Activated CD8-positive, alpha-beta T cell treated with anti-CD3 and anti-CD28 coated beads for 36 hours (primary cell): ENCODE measurements at regions not wholly inside any gene's neighbourhood (a gene's known extent, or its start where the extent isn't known, plus 50 kb on each side); places are given as distances from the start of the nearest gene placed in this dataset.

ENCODE experiments used
- ATAC-seq: fragments of 200-7000 bp; cut with Tn5 transposase; one replicate; pipeline ENCODE4 v1.10.0; 2021; ENCODE audit warnings: mild to moderate bottlenecking, moderate library complexity
- CTCF ChIA-PET: fragments of 350-600 bp; sonication (Branson Sonifier 250); formaldehyde crosslinking; loops from one replicate; lab custom pipeline; 2021; ENCODE audit warnings: antibody characterized with exemption; lab: Charles Lee
- POLR2A ChIA-PET: fragments of 350-600 bp; sonication (Branson Sonifier 250); formaldehyde crosslinking; loops from one replicate; lab custom pipeline; 2021; ENCODE audit warnings: antibody characterized with exemption; lab: Charles Lee
- DNase-seq: peaks from one replicate; pipeline ENCODE4 v3.0.0-alpha.2; 2020
- H3K27ac Mint-ChIP-seq: one replicate; pipeline ENCODE4 v1.8.0; 2021; ENCODE audit warnings: mild to moderate bottlenecking, mixed read lengths
- H3K27me3 Mint-ChIP-seq: one replicate; pipeline ENCODE4 v1.8.0; 2021; ENCODE audit warnings: mixed read lengths
- H3K36me3 Mint-ChIP-seq: one replicate; pipeline ENCODE4 v1.8.0; 2021; ENCODE audit warnings: low read depth, mixed read lengths
- H3K4me1 Mint-ChIP-seq: one replicate; pipeline ENCODE4 v1.8.0; 2021; ENCODE audit warnings: low read depth, mixed read lengths
- H3K4me3 Mint-ChIP-seq: one replicate; pipeline ENCODE4 v1.8.0; 2021; ENCODE audit warnings: mild to moderate bottlenecking, moderate library complexity, mixed read lengths
- H3K9me3 Mint-ChIP-seq: one replicate; pipeline ENCODE4 v1.8.0; 2021; ENCODE audit warnings: mixed read lengths
- CTCF ChIP-seq: fragments of 200-600 bp; IDR thresholded peaks from one replicate; pipeline ENCODE4 v1.8.0; 2022; ENCODE audit warnings: antibody characterized with exemption, mild to moderate bottlenecking
- intact Hi-C: fragments of 100-400 bp; cut with micrococcal nuclease; formaldehyde crosslinking; loops from one replicate; pipeline ENCODE4 v1.10.0; 2022

- ChIA-PET CTCF (no interaction called here), POLR2A (no interaction called here)
These were observed 622.3 kb downstream of the SMARCA1 start for GRCh38 chrX:128901018-128901417.

GRCh38 chrX:128897621-128898020 is 625.7 kb downstream of the SMARCA1 start:
- H3K9me3 Mint-ChIP-seq: no peaks in the 10 kb centered on the region
- POLR2A ChIA-PET: no interaction called here

More at GRCh38 chrX:128901018-128901417, 622.3 kb downstream of the SMARCA1 start:
- Mint-ChIP-seq H3K9me3 (no peaks in the 10 kb centered on the region), H3K4me1 (no peaks in the 10 kb centered on the region), H3K27me3 (no peaks in the 10 kb centered on the region), H3K27ac (no peak overlapping the region), H3K4me3 (no peak overlapping the region), H3K36me3 (no peaks in the 10 kb centered on the region)
- ATAC-seq (no peak), DNase-seq (no peak)
- intact Hi-C loops: no loop called here
- no peak for TF ChIP-seq CTCF

GRCh38 chrX:128891554-128891953 is 631.7 kb downstream of the SMARCA1 start:
- H3K27me3 Mint-ChIP-seq: no peaks in the 10 kb centered on the region
- H3K27ac Mint-ChIP-seq: no peak overlapping the region
- no peaks in the 10 kb centered on the region for H3K9me3 Mint-ChIP-seq
- no peak overlapping the region for H3K4me3 Mint-ChIP-seq
- DNase-seq (no peak), ATAC-seq (no peak)
- H3K36me3 Mint-ChIP-seq: no peaks in the 10 kb centered on the region
- H3K4me1 Mint-ChIP-seq: no peaks in the 10 kb centered on the region
- no peak for TF ChIP-seq CTCF
- intact Hi-C loops: no loop called here
- ChIA-PET POLR2A (no interaction called here), CTCF (no interaction called here)

More at GRCh38 chrX:128897621-128898020, 625.7 kb downstream of the SMARCA1 start:
- Mint-ChIP-seq H3K27me3 (no peaks in the 10 kb centered on the region), H3K27ac (no peak overlapping the region), H3K4me3 (no peak overlapping the region), H3K36me3 (no peaks in the 10 kb centered on the region), H3K4me1 (no peaks in the 10 kb centered on the region)
- ATAC-seq (no peak), DNase-seq (no peak)
- intact Hi-C loops: no loop called here
- CTCF ChIA-PET: no interaction called here
- TF ChIP-seq CTCF: no peak

GRCh38 chrX:128884430-128884829 is 638.9 kb downstream of the SMARCA1 start:
- Mint-ChIP-seq H3K27me3 (no peaks in the 10 kb centered on the region), H3K9me3 (no peaks in the 10 kb centered on the region), H3K36me3 (no peaks in the 10 kb centered on the region), H3K4me1 (no peaks in the 10 kb centered on the region), H3K27ac (no peak overlapping the region), H3K4me3 (no peak overlapping the region)
- ChIA-PET POLR2A (interaction anchor here (0.6 kb wide), 1 partner anchor 193 kb away, joined by 3 read pairs; no protein-coding TSS in a partner anchor), CTCF (no interaction called here)
- ATAC-seq (no peak), DNase-seq (no peak)
- intact Hi-C loops: no loop called here
- no peak for TF ChIP-seq CTCF

- ATAC-seq: no peak
- intact Hi-C loops: no loop called here
- no peaks in the 10 kb centered on the region for H3K27me3 Mint-ChIP-seq
- H3K4me1 Mint-ChIP-seq: no peaks in the 10 kb centered on the region
- no peaks in the 10 kb centered on the region for H3K36me3 Mint-ChIP-seq
- CTCF ChIA-PET: no interaction called here
- DNase-seq: no peak
- POLR2A ChIA-PET: interaction anchor here (0.6 kb wide), 1 partner anchor 193 kb away, joined by 3 read pairs; no protein-coding TSS in a partner anchor
- H3K9me3 Mint-ChIP-seq: no peaks in the 10 kb centered on the region
- no peak overlapping the region for H3K27ac Mint-ChIP-seq
- no peak for TF ChIP-seq CTCF
- H3K4me3 Mint-ChIP-seq: no peak overlapping the region
These were observed 639.6 kb downstream of the SMARCA1 start for GRCh38 chrX:128883650-128884049.
